ENCODE measurements at regions not wholly inside any gene's neighbourhood (a gene's known extent, or its start where the extent isn't known, plus 50 kb on each side); places are given as distances from the start of the nearest gene placed in this dataset.
"Not testable (repeated sequence)": the region's sequence is repeated elsewhere in the genome, so short reads cannot be mapped to it uniquely, and the experiment has no call there.

DNA sequence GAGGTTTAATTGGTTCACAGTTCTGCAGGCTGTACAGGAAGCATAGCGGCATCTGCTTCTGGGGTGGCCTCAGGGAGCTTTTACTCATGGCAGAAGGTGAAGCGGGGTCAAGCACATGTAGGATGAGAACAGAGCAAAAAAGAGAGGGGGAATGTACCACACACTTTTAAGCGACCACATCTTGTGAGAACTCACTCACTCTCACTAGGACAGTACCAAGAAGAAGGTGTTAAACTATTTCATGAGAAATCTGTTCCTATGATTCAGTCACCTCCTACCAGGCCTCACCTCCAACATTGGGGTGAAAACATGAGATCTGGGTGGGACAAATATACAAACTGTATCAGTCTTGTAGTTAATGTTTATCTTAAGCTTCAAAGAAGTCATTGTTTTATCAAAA, 174.7 kb downstream of the GNAI1 start:
- Histone ChIP-seq H3K27ac (ENCODE audit: insufficient read depth, low read length, poor library complexity, severe bottlenecking) (no peak overlapping the region), H3K4me1 (ENCODE audit: control insufficient read depth, insufficient read depth, low read length, poor library complexity, severe bottlenecking) (no peaks in the 10 kb centered on the region), H3K9me3 (ENCODE audit: control insufficient read depth in 2 of 2, low read length in 2 of 2) (no peaks in the 10 kb centered on the region), H3K4me3 (ENCODE audit: low read depth, low read length) (no peak overlapping the region), H3K27me3 (ENCODE audit: control insufficient read depth, insufficient read depth, low read length) (no peaks in the 10 kb centered on the region), H3K36me3 (ENCODE audit: control insufficient read depth, insufficient read depth, low read length) (no peaks in the 10 kb centered on the region)
- no peaks in the 10 kb centered on the region for H3K36me3 Mint-ChIP-seq
- H3K4me3 Mint-ChIP-seq: no peak overlapping the region
- peaks cover 0 to 8% (median 2%) of the 10 kb centered on the region in 7 donors for H3K9me3 Mint-ChIP-seq
- DNase-seq (no peak), ATAC-seq (ENCODE audit: low read depth in 2 of 2) (no peak)
- peaks cover 0 to 5% (median 0%) of the 10 kb centered on the region in 4 donors for H3K4me1 Mint-ChIP-seq
- H3K27me3 Mint-ChIP-seq: no peaks in the 10 kb centered on the region
- no peak overlapping the region for H3K27ac Mint-ChIP-seq

- DNase-seq (no peak), ATAC-seq (ENCODE audit: low read depth in 2 of 2) (no peak)
- H3K27ac ChIP-seq (ENCODE audit: insufficient read depth, low read length, poor library complexity, severe bottlenecking): no peak overlapping the region
- Mint-ChIP-seq H3K27me3 (no peaks in the 10 kb centered on the region), H3K4me3 (no peak overlapping the region), H3K4me1 (peaks cover 0 to 5% (median 0%) of the 10 kb centered on the region in 4 donors), H3K9me3 (peaks cover 0 to 8% (median 2%) of the 10 kb centered on the region in 7 donors), H3K36me3 (no peaks in the 10 kb centered on the region), H3K27ac (no peak overlapping the region)
- H3K4me1 ChIP-seq (ENCODE audit: control insufficient read depth, insufficient read depth, low read length, poor library complexity, severe bottlenecking): no peaks in the 10 kb centered on the region
- no peaks in the 10 kb centered on the region for H3K27me3 ChIP-seq (ENCODE audit: control insufficient read depth, insufficient read depth, low read length)
- no peaks in the 10 kb centered on the region for H3K9me3 ChIP-seq (ENCODE audit: control insufficient read depth in 2 of 2, low read length in 2 of 2)
- no peaks in the 10 kb centered on the region for H3K36me3 ChIP-seq (ENCODE audit: control insufficient read depth, insufficient read depth, low read length)
- H3K4me3 ChIP-seq (ENCODE audit: low read depth, low read length): no peak overlapping the region
Measured at GRCh38 chr7:80307227-80307856, 172.7 kb downstream of the GNAI1 start.

DNA sequence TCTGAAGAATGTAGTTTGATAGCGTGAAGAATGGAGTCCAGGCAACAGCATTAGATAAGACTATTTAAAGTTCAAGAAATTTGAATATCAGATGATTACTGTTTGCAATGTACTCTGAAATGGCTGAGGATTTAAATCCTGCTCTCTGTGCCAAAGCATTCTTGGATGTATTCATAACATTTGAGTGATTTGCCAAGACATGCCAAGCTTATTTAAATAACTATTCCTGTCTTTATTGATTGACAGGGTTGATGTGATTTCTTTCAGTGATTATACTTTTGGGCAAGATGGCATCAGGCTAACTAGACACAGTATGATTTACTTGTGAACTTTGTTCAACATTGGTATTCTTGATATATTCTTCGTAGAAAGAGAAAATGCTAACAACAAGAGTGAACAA, 168.7 kb downstream of the GNAI1 start:
- Histone ChIP-seq H3K4me3 (ENCODE audit: low read depth, low read length) (no peak overlapping the region), H3K9me3 (ENCODE audit: control insufficient read depth in 2 of 2, low read length in 2 of 2) (no peaks in the 10 kb centered on the region), H3K27me3 (ENCODE audit: control insufficient read depth, insufficient read depth, low read length) (no peaks in the 10 kb centered on the region), H3K36me3 (ENCODE audit: control insufficient read depth, insufficient read depth, low read length) (no peaks in the 10 kb centered on the region), H3K4me1 (ENCODE audit: control insufficient read depth, insufficient read depth, low read length, poor library complexity, severe bottlenecking) (no peaks in the 10 kb centered on the region), H3K27ac (ENCODE audit: insufficient read depth, low read length, poor library complexity, severe bottlenecking) (no peak overlapping the region)
- H3K4me3 Mint-ChIP-seq: no peak overlapping the region
- ATAC-seq (ENCODE audit: low read depth in 2 of 2): no peak
- DNase-seq: no peak
- no peak overlapping the region for H3K27ac Mint-ChIP-seq
- no peaks in the 10 kb centered on the region for H3K27me3 Mint-ChIP-seq
- peaks cover 0 to 8% (median 0%) of the 10 kb centered on the region in 7 donors for H3K9me3 Mint-ChIP-seq
- H3K36me3 Mint-ChIP-seq: no peaks in the 10 kb centered on the region
- H3K4me1 Mint-ChIP-seq: no peaks in the 10 kb centered on the region

- DNase-seq: no peak
- H3K4me3 Mint-ChIP-seq: no peak overlapping the region
Measured at GRCh38 chr7:80302636-80303035, 168.0 kb downstream of the GNAI1 start.

GRCh38 chr7:80302078-80302477, 167.4 kb downstream of the GNAI1 start:
- DNase-seq (no peak), ATAC-seq (ENCODE audit: low read depth in 2 of 2) (no peak)
- H3K4me1 Mint-ChIP-seq: no peaks in the 10 kb centered on the region
- H3K4me3 ChIP-seq (ENCODE audit: low read depth, low read length): no peak overlapping the region
- H3K4me3 Mint-ChIP-seq: no peak overlapping the region
- no peak overlapping the region for H3K27ac Mint-ChIP-seq
- H3K27ac ChIP-seq (ENCODE audit: insufficient read depth, low read length, poor library complexity, severe bottlenecking): no peak overlapping the region
- H3K27me3 Mint-ChIP-seq: no peaks in the 10 kb centered on the region
- H3K36me3 ChIP-seq (ENCODE audit: control insufficient read depth, insufficient read depth, low read length): no peaks in the 10 kb centered on the region
- no peaks in the 10 kb centered on the region for H3K4me1 ChIP-seq (ENCODE audit: control insufficient read depth, insufficient read depth, low read length, poor library complexity, severe bottlenecking)
- H3K36me3 Mint-ChIP-seq: no peaks in the 10 kb centered on the region
- H3K9me3 Mint-ChIP-seq: peaks cover 0 to 8% (median 0%) of the 10 kb centered on the region in 7 donors
- H3K27me3 ChIP-seq (ENCODE audit: control insufficient read depth, insufficient read depth, low read length): no peaks in the 10 kb centered on the region
- peaks cover 1 to 2% of the 10 kb centered on the region in 2 experiments for H3K9me3 ChIP-seq (ENCODE audit: control insufficient read depth in 2 of 2, low read length in 2 of 2)

More at GRCh38 chr7:80302636-80303035, 168.0 kb downstream of the GNAI1 start:
- no peaks in the 10 kb centered on the region for H3K4me1 ChIP-seq (ENCODE audit: control insufficient read depth, insufficient read depth, low read length, poor library complexity, severe bottlenecking)
- no peak overlapping the region for H3K4me3 ChIP-seq (ENCODE audit: low read depth, low read length)
- H3K27ac ChIP-seq (ENCODE audit: insufficient read depth, low read length, poor library complexity, severe bottlenecking): no peak overlapping the region
- no peaks in the 10 kb centered on the region for H3K27me3 ChIP-seq (ENCODE audit: control insufficient read depth, insufficient read depth, low read length)
- Mint-ChIP-seq H3K4me1 (no peaks in the 10 kb centered on the region), H3K36me3 (no peaks in the 10 kb centered on the region), H3K27ac (no peak overlapping the region), H3K27me3 (no peaks in the 10 kb centered on the region), H3K9me3 (peaks cover 0 to 8% (median 0%) of the 10 kb centered on the region in 7 donors)
- no peaks in the 10 kb centered on the region for H3K9me3 ChIP-seq (ENCODE audit: control insufficient read depth in 2 of 2, low read length in 2 of 2)
- no peaks in the 10 kb centered on the region for H3K36me3 ChIP-seq (ENCODE audit: control insufficient read depth, insufficient read depth, low read length)
- ATAC-seq (ENCODE audit: low read depth in 2 of 2): no peak

DNA sequence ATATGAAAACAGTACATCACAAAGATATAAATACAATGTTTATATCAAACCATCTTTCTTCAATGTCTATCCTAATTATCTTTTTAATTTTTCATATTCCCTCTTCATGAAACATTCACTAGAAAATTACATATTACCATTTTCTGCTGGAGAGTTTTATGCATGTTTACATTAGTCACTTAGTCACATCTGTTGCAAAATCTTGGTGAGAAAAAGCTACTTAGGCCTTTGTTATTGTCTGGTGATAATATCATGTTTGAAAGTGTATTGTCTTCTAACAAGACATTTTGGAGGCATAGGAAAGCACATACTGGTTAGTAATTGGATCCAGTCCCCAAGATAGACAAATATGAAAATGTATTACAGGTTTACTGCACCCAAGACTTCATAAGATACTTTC, 163.6 kb downstream of the GNAI1 start:
- H3K4me1 ChIP-seq (ENCODE audit: control insufficient read depth, insufficient read depth, low read length, poor library complexity, severe bottlenecking): no peaks in the 10 kb centered on the region
- no peak overlapping the region for H3K4me3 Mint-ChIP-seq

DNA sequence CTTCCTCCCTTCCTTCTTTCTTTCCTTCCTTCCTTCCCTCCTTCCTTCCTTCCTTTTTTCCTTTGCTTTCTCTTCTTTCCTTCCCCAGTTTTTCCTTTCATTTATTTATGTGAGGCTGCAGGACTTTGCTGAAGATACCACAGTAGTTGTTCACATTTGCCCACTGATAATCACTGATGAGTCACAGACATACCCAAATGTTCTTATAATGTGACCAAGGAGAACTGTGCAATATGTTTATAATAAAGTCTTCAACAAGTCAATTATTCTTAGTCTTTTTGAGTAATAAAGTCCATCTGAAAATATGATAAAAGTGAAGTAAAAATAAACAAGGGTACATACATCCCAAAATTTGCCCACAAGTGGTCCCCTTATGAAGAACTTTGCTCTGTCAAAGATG, 159.7 kb downstream of the GNAI1 start:
- Histone ChIP-seq H3K4me1 (ENCODE audit: control insufficient read depth, insufficient read depth, low read length, poor library complexity, severe bottlenecking) (no peaks in the 10 kb centered on the region), H3K4me3 (ENCODE audit: low read depth, low read length) (no peak overlapping the region), H3K27me3 (ENCODE audit: control insufficient read depth, insufficient read depth, low read length) (no peaks in the 10 kb centered on the region), H3K36me3 (ENCODE audit: control insufficient read depth, insufficient read depth, low read length) (no peaks in the 10 kb centered on the region), H3K9me3 (ENCODE audit: control insufficient read depth in 2 of 2, low read length in 2 of 2) (peaks cover 5 to 7% of the 10 kb centered on the region in 2 experiments), H3K27ac (ENCODE audit: insufficient read depth, low read length, poor library complexity, severe bottlenecking) (no peak overlapping the region)
- no peak for ATAC-seq (ENCODE audit: low read depth in 2 of 2)
- Mint-ChIP-seq H3K27ac (no peak overlapping the region), H3K4me3 (no peak overlapping the region), H3K36me3 (no peaks in the 10 kb centered on the region), H3K27me3 (no peaks in the 10 kb centered on the region), H3K9me3 (peaks cover 1 to 34% (median 5%) of the 10 kb centered on the region in 7 donors), H3K4me1 (no peaks in the 10 kb centered on the region)
- no peak for DNase-seq

More for the DNA sequence above, 163.6 kb downstream of the GNAI1 start:
- Histone ChIP-seq H3K27ac (ENCODE audit: insufficient read depth, low read length, poor library complexity, severe bottlenecking) (no peak overlapping the region), H3K9me3 (ENCODE audit: control insufficient read depth in 2 of 2, low read length in 2 of 2) (peaks cover 5 to 7% of the 10 kb centered on the region in 2 experiments), H3K4me3 (ENCODE audit: low read depth, low read length) (no peak overlapping the region), H3K27me3 (ENCODE audit: control insufficient read depth, insufficient read depth, low read length) (no peaks in the 10 kb centered on the region), H3K36me3 (ENCODE audit: control insufficient read depth, insufficient read depth, low read length) (no peaks in the 10 kb centered on the region)
- Mint-ChIP-seq H3K27me3 (no peaks in the 10 kb centered on the region), H3K27ac (no peak overlapping the region), H3K4me1 (no peaks in the 10 kb centered on the region), H3K9me3 (peaks cover 0 to 25% (median 2%) of the 10 kb centered on the region in 7 donors), H3K36me3 (no peaks in the 10 kb centered on the region)
- ATAC-seq (ENCODE audit: low read depth in 2 of 2) (no peak), DNase-seq (no peak)

DNA sequence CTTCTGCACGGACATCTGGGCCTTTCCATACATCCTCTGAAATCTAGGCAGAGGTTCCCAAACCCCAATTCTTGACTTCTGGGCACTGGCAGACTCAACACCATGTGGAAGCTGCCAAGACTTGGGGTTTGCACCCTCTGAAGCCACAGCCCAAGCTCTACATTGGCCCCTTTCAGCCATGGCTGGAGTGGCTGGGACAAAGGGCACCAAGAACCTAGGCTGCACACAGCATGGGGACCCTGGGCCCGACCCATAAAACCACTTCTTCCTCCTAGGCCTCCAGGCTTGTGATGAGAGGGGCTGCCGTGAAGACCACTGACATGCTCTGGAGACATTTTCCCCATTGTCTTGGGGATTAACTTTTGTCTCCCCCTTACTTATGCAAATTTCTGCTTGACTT, 158.0 kb downstream of the GNAI1 start:
- not testable (repeated sequence) for H3K9me3 ChIP-seq (ENCODE audit: control insufficient read depth in 2 of 2, low read length in 2 of 2); H3K27ac ChIP-seq (ENCODE audit: insufficient read depth, low read length, poor library complexity, severe bottlenecking); DNase-seq; H3K36me3 Mint-ChIP-seq; H3K27ac Mint-ChIP-seq; H3K4me3 Mint-ChIP-seq; H3K27me3 Mint-ChIP-seq; H3K4me3 ChIP-seq (ENCODE audit: low read depth, low read length); H3K36me3 ChIP-seq (ENCODE audit: control insufficient read depth, insufficient read depth, low read length); H3K27me3 ChIP-seq (ENCODE audit: control insufficient read depth, insufficient read depth, low read length); H3K4me1 Mint-ChIP-seq; H3K4me1 ChIP-seq (ENCODE audit: control insufficient read depth, insufficient read depth, low read length, poor library complexity, severe bottlenecking); ATAC-seq (ENCODE audit: low read depth in 2 of 2)
- peaks cover 1 to 36% (median 6%) of the 10 kb centered on the region in 7 donors for H3K9me3 Mint-ChIP-seq

All from CD4-positive, CD25-positive, alpha-beta regulatory T cell (primary cell).